ENCODE measurements at regions not wholly inside any gene's neighbourhood (a gene's known extent, or its start where the extent isn't known, plus 50 kb on each side); places are given as distances from the start of the nearest gene placed in this dataset.

- TF ChIP-seq CTCF (IDR thresholded peaks at IDR 0.05), result no peak
- no peak for TF ChIP-seq POLR2AphosphoS5 (IDR thresholded peaks at IDR 0.05)
These were observed 92.2 kb downstream of the TEX51 start for GRCh38 chr2:126990605-126991532.
